GM12891 (cell line): ENCODE measurements at regions not wholly inside any gene's neighbourhood (a gene's known extent, or its start where the extent isn't known, plus 50 kb on each side); places are given as distances from the start of the nearest gene placed in this dataset.

Experiments
- POLR2A ChIP-seq: IDR thresholded peaks from 2 replicates; pipeline ENCODE4 v1.6.1; 2011; ENCODE audit warnings: low read depth, low read length, control low read depth
- POLR2AphosphoS5 ChIP-seq: IDR thresholded peaks from 2 replicates; pipeline ENCODE4 v1.6.1; 2011; ENCODE audit warnings: low read depth, low read length, control low read depth
- POU2F2 ChIP-seq: IDR thresholded peaks from 2 replicates; pipeline ENCODE4 v1.6.1; 2011; ENCODE audit warnings: low read depth, mild to moderate bottlenecking, control low read depth, low read length, moderate library complexity
- SPI1 ChIP-seq: IDR thresholded peaks from 2 replicates; pipeline ENCODE4 v1.6.1; 2011; ENCODE audit warnings: low read depth, low read length, control low read depth
- TAF1 ChIP-seq: IDR thresholded peaks from 2 replicates; pipeline ENCODE4 v1.6.1; 2011; ENCODE audit warnings: low read depth, low read length, control low read depth

GRCh38 chr5:68738236-68738635, 355.6 kb upstream of the SLC30A5 start:
- TF ChIP-seq POU2F2 = no peak
- no peak for TF ChIP-seq POLR2AphosphoS5
- TF ChIP-seq TAF1 = no peak
- TF ChIP-seq POLR2A = no peak
- TF ChIP-seq SPI1 = no peak
